GM11168 (cell line): ENCODE measurements at regions not wholly inside any gene's neighbourhood (a gene's known extent, or its start where the extent isn't known, plus 50 kb on each side); places are given as distances from the start of the nearest gene placed in this dataset.
"Not testable (repeated sequence)": the region's sequence is repeated elsewhere in the genome, so short reads cannot be mapped to it uniquely, and the experiment has no call there.

Source experiments
- in situ Hi-C: fragments of 300-500 bp; cut with MboI; formaldehyde crosslinking; loops from one replicate; pipeline ENCODE4 v1.12.0; 2022; ENCODE audit warnings: low sequenced_read_pairs; ENCODE audit not compliant: unreplicated experiment

GRCh38 chr3:167018591-167019111, 361.4 kb downstream of the ZBBX start:
- in situ Hi-C loops = not testable (repeated sequence)

DNA sequence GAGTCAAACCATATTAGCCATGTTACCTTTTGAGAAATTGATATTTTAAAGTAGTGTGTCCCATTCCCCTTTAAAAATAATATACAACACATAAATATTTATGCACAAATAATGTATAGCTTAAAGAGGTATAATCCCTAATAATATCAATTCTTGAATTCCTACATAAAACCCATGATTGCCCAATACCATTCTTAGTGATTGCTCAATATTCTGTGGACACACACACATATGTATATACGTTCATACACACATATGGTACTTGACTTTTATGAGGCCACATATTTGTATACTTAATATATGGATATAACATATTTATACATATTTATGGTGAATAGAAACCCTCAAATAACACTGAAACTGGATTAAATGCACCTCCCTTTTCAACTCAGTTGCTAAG, 367.4 kb downstream of the ZBBX start:
- in situ Hi-C loops = no loop called here

DNA sequence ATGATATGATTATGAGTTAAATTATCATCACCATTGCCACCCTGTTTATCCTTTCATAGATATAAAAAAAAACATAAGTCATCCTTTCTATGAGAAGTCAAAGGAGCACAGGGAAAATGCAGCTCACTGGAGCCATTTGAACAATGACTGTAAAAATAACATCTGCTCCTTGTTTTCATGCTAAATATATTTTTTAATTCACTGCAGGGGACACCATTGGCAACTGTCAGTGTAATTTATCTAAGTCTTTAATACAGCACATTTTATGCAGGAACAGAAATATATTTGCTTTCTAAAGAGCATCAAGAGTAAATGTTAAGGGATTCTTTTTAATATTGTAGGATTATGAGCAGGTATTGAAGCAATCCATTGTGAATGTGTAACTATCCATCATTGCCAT, 371.3 kb downstream of the ZBBX start:
- in situ Hi-C loops = no loop called here

DNA sequence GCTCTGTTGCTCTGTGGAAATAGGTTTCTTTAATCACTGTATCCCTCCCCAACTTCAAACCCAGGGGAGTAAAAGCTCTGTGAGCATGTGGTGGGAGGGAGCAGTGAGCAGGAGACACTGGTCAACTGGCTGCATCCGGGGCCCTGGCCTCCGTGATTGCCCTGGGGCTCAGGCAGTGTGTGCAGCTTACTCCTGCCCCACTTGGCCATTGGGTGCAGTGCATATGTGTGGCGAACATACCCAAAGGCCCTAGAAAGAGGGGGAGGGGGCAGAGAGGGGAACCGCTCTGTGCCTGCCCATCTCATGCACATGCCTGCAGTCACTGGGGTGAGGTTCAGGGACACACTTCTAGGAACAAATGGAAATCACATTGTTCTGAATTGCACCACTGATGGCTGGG, 378.7 kb downstream of the ZBBX start:
- in situ Hi-C loops = no loop called here

DNA sequence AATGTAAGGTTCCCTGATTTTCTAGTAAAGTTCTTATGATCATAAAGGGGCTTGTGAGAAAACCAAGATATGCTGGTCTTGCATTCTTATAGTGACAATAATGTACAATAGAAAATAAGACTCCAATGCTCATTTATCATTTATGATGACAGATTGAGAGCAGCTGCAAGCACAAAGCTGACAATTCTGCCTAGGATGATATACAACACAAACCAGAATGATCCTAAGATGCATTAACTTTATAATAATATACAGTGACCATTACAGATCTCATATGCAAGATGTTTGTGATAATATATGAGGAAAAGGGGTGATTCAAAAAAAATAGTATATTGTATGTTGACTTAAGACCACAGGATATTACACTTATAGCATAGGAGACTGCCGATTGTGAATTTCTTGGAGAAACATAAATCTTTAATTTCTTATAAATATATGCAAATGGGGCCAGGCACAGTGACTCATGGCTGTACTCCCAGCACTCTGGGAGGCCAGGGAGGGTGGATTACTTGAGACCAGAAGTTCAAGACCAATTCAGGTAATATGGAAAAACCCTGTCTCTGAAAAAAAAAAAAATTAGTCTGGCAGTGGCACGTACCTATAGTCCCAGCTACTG, 387.0 kb downstream of the ZBBX start:
- in situ Hi-C loops = no loop called here

- in situ Hi-C loops = no loop called here
These were observed 394.1 kb downstream of the ZBBX start for GRCh38 chr3:166986000-166986399.

- in situ Hi-C loops = not testable (repeated sequence)
These were observed 404.3 kb downstream of the ZBBX start for GRCh38 chr3:166975796-166976195.

GRCh38 chr3:166967714-166968113, 412.4 kb downstream of the ZBBX start:
- in situ Hi-C loops = not testable (repeated sequence)

- in situ Hi-C loops = no loop called here
These were observed 417.2 kb downstream of the ZBBX start for GRCh38 chr3:166962911-166963310.

DNA sequence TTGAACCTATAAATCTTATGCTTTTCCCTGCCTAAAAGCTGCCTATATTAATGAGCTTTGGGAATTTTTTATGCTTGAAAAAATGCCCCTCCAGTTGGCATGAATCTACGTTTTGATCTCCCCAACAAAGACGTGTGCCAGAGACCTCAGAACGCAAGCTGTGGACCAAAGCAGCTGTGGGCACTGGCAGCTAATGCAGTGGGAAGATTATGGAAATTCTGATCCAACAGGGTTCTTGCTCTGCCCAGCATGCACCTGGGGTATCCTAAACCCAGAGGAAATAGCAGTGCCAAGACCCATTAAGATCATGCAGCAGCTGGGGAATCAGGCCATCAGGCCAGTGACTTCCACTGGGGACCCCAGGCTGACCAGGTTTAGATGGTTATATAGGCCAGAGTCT, 423.0 kb downstream of the ZBBX start:
- in situ Hi-C loops = no loop called here

DNA sequence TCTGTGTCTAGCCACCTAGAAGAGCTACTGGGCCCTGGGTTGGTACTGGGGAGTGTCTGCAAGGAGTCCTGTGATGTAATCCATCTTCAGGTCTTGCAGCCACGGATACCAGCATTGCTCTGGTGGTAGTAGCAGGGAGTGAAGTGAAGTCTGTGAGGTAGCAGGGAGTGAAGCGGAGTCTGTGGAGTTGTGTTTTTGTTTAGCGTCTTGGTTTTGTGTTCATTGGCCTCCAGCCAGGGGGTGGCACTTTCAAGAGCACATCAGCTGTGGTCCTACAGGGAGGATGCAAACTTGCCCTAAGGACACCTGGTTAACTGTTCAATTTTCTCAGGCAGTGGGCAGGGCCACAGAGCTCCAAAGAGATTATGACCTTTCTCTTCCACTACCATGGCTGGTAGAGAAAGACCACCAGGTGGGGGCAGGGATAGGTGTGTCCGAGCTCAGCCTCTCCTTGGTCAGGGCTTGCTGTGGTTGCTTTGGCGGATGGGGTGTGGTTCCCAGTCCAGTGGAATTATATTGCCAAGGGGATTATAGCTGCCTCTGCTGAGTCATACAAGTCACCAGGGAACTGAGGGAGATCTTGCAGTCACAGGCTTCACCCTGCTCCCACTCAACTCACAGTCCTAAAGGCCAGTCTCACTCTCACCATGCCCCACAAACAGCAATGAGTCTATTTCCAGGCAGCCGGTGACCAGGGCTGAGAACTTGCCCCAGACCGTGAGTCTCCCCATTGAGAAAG, 424.7 kb downstream of the ZBBX start:
- in situ Hi-C loops = no loop called here

GRCh38 chr3:166934879-166935278, 445.2 kb downstream of the ZBBX start:
- in situ Hi-C loops = no loop called here

DNA sequence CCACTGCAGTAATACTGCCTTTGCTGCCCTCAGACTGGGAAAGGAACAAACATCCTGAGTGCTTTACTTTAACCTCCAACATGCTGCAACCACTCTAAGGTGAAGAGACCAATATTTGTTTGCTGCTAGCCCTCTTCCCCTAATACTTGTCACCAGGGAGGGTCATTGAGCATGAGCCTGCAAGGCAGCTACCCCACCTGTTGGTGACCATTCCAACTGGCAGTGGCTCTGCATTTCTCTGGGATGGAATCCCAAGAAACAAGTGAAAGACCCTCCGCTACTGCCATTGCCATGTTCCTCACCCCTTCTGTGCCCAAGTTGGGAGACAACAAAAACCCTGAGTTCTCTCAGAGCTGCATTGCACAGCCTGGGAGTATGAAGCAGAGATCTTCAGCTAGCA, 462.7 kb downstream of the ZBBX start:
- in situ Hi-C loops = no loop called here

GRCh38 chr3:166902374-166902773, 477.7 kb downstream of the ZBBX start:
- in situ Hi-C loops = no loop called here

DNA sequence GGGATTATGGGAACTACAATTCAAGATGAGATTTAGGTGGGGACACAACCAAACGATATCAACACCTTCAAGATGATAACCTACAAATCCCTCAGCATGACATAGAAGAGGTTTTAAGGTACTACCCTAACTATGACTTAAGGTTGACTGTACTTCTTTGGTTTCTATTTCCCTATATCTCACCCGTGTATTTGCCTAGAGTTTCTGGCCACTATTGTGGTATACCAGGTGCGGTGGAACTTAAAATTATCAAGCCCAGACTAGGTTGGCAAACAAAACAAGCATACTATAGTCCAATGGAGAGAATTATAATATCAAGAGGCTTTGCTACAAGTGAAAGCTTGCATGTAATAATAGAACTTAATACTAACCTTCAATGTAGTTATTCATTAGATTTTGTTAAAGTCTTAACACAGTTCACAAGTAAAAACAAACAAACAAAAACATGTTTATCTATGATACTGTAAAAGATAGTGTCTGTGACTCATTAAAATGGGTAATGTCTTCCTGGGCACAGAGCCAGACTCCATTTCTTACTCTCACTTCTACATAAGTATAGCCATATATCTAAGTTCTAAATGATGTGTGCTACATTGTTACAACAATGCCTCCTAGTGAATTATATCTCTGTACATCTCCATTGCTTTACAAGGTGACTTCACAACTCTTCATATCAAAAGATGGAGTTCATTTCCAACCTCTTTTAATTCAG, 479.1 kb downstream of the ZBBX start:
- in situ Hi-C loops = no loop called here

GRCh38 chr3:166897811-166898210, 482.3 kb downstream of the ZBBX start:
- in situ Hi-C loops = no loop called here

DNA sequence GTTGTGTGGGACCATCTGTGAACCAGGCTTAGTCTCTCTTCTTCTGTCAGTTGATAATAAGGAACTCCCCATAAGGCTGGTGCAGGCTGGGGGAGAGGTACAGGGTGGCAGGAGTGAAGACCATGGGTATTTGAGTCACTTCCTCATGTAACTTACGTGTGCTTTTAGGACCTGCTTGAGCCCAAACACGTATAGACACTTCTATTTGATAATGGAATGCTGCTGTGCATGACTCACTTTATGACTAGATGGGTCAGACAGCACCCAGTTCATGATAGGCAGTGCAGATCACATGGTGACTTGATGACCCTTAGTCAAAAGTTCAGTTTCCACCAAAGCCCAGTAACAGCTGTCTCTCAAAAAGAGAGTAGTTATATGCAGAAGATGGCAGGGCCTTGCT, 490.9 kb downstream of the ZBBX start:
- in situ Hi-C loops = no loop called here

DNA sequence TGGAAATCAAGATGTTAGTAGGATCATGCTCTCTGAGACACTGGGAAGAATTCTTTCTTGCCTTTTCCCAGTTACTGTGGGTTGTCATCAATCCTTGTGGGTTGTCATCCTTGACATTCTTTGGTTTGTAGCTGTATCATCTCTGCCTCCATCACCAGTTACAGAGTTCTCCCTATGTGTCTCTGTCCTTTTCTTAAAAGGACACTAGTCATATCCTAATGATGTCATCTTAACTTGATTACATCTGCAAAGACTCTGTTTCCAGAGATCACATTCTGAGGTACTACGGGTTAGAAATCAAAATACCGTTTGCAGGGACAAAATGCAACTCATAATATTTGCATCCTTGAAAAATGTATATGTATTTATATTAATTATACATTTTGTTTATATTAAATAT, 500.4 kb downstream of the ZBBX start:
- in situ Hi-C loops = no loop called here

DNA sequence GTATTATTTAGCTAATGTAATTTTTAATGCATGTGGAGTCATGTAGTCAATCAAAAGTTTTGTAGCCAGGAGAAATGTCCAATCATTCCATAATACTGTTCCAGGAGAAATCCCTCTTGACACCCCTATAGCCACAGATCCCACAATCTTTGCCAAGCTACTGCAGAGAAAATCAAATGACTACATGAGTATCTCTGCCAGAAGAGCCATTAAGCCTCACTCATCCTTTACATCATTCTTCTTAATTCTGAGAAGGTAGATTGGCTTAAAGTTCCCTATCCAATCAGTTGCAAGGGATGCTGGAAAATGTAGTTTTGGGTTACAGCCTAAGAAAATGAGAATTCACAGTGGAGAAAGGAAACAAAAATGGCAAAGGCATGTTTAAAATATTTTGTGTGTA, 502.1 kb downstream of the ZBBX start:
- in situ Hi-C loops = no loop called here

- in situ Hi-C loops = no loop called here
These were observed 515.3 kb downstream of the ZBBX start for GRCh38 chr3:166864473-166865467.
